ENCODE measurements at regions not wholly inside any gene's neighbourhood (a gene's known extent, or its start where the extent isn't known, plus 50 kb on each side); places are given as distances from the start of the nearest gene placed in this dataset.
"Not testable (repeated sequence)": the region's sequence is repeated elsewhere in the genome, so short reads cannot be mapped to it uniquely, and the experiment has no call there.

DNA sequence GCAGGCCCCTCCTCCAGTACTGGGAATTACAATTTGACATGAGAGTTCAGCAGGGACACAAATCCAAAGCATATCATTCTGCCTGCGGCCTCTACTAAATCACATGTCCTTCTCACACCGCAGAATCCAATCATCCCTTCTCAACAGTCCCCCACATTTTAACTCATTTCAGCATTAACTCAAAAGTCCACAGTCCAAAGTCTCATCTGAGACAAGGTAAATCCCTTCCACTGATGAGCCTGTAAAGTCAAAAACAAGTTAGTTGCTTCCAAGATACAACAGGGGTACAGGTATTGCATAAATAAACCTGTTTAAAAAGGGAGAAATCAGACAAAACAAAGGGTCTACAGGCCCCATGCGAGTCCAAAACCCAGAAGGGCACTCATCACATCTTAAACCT is 64.0 kb downstream of the EBNA1BP2 start:
- DNase-seq = no peak

DNA sequence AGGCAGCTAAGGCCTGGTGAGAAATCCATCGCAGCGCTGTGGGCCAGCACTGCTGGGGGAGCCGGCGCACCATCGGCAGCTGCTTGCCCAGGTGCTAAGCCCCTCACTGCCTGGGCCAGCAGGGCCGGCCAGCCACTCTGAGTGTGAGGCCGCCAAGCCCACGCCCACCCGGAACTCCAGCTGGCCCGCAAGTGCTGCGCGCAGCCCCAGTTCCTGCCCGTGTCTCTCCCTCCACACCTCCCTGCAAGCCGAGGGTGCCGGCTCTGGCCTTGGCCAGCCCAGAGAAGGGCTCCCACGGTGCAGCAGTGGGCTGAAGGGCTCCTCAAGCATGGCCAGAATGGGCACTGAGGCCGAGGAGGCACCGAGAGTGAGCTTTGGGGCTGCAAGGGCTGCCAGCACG is 64.4 kb downstream of the EBNA1BP2 start:
- no peak for DNase-seq

- DNase-seq = no peak
These were observed 67.9 kb downstream of the EBNA1BP2 start for GRCh38 chr1:43104027-43104763.

- DNase-seq = no peak
These were observed 71.0 kb downstream of the EBNA1BP2 start for GRCh38 chr1:43101061-43101460.

- no peak for DNase-seq
These were observed 73.9 kb downstream of the EBNA1BP2 start for GRCh38 chr1:43098200-43098599.

DNA sequence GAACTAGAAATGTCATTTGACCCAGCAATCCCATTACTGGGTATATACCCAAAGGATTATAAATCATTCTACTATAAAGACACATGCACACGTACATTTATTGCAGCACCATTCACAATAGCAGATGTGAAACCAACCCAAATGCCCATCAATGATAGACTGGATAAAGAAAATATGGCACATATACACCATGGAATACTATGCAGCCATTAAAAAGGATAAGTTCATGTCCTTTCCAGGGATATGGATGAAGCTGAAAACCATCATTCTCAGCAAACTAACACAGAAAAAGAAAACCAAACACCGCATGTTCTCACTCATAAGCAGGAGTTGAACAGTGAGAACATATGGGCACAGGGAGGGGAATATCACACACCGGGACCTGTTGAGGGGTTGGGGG is 75.6 kb downstream of the EBNA1BP2 start:
- DNase-seq = not testable (repeated sequence)

GRCh38 chr1:43090812-43091211 is 81.3 kb downstream of the EBNA1BP2 start:
- DNase-seq = not testable (repeated sequence)

- not testable (repeated sequence) for DNase-seq
These were observed 81.9 kb downstream of the EBNA1BP2 start for GRCh38 chr1:43090157-43090556.

DNA sequence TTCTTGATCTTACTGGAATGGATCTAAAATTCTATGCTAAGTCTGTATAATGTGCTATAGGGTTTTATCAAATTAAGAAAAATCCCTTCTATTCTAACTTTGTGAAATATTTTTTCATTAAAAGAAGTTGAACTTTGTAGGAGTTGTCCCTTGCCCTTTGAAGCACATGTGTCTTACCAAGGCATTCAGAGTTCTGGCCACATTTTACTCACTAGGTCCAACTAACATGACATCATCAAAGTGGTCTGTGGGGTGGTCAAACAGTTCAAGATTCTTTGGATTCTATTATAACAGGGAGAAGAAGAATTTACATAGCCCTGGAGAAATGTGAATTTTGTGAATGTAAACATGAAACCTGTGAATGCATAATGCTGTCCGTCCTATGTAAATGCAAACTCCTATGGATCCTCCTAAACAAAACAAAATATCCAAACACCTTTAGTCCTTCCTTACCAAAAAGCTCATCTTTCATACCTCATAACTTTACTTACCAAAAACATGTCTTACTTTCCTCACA is 88.7 kb downstream of the EBNA1BP2 start:
- DNase-seq = no peak

DNA sequence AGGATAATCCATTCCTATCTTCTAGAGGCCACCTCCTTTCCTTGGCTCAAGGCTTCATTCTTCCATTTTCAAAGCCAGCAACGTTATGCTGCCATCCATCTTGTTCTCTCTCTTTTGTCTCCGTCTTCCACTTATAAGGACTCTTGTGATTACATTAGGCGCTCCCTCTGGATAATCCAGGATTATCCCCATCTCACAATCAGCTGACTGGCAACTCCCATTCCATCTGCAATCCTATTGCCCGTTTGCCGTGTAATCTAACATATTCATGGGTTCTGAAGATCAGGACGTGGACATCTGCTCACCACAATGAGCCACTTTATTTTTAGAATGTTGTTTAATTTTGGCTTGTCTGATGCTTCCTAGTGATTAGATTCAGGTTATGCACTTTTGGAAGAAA is 89.3 kb downstream of the EBNA1BP2 start:
- no peak for DNase-seq

DNA sequence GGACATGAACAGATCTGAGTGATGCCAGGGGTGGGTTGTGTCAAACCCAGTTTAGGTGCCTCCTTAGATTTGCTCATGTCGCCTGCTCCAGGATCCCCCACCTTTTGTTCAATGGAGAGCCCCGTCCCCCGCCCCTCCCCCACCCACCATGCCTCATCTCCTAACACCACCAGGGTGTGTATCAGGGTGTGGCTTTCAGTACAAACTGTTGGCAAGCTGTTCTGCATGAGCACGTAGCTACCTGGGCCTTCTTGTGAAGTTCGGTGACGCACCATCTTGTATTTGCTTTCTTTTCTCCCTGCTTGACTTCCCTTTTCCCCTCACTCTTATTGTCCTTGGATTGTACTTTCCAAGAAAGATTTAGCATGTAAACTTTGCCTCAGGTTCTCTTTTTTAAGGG is 94.8 kb downstream of the EBNA1BP2 start:
- no peak for DNase-seq

GRCh38 chr1:43074709-43075108 is 97.4 kb downstream of the EBNA1BP2 start:
- no peak for DNase-seq

DNA sequence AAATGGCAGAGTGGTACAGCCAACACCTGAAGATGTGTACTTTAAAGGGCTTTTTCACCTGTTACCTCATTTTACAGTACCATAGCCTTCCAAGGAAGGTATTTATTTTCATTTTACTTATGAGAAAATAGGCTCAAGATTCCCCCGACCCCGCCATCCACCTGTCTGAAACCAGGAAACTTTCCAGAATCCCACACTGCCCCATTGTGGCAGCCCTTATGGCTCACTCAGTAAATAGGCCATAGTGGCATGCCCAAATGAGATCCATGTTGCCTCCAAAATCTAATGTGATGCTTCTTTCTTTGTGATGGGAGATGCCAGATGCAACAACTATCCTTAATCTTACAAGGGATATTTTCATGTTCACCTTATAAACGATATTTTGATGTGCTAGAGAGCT is 97.8 kb downstream of the EBNA1BP2 start:
- DNase-seq = no peak

GRCh38 chr1:43073490-43074230 is 98.4 kb downstream of the EBNA1BP2 start:
- peak; percentile 75 to 81 for DNase-seq

DNA sequence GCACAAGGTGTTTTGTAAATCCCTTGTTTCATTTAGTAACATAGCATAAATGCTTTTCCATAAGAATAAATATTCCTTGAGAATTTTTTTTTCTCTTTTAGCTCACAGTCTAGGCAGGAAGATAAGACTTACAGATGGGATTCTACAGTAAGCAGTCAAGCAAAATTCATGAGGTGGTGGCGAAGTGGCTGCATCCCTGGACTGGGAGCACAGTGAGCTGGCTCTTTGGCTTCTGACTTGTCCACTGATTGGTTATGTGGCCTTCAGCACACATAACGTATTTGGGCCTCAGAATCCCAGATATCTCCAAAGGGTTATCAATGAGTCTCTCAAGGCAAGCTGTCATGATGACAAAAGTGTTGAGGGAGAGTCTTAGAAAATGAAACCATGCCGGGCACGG is 99.8 kb downstream of the EBNA1BP2 start:
- DNase-seq = no peak

DNA sequence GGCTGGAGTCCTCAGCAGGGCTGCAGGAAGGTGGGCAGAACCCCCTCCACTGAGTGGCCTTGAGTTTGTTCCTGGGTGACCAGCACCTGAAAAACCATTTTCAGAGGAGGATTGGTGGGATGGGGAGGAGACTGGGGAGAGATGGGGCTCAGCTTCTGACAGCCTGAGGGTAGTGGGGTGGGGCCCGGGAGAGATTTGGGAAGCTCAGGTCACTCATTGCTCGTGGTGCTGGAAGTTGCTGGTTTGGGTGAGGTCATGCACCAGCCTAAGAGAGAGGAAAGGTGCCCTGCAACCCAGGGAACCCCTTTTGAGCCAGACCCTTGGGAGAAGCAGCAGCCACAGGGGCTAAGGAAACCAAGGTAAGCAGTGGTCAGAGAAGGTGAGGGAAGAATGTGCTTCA is 100.8 kb downstream of the EBNA1BP2 start:
- no peak for DNase-seq

GRCh38 chr1:43069461-43070050 is 102.5 kb downstream of the EBNA1BP2 start:
- DNase-seq = no peak

DNA sequence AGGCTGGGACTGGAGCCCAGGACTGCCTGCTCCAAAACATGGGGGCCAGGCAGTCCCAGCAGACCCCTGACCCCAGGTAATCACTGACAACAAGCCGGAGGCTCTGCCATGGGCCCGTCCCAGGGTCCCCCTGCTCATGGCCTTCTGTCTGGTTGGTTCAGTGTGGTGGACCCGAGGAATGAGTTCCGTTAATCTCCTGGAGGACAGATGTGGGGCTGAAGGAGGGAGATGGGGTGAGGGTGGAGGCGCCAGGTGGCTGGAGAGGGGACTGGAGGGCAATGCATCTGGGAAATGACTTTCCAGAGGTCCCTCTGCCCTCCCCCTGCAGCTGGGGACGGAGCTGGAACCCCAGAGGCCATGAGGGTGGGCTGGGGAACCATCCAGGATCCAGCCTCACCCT is 103.2 kb downstream of the EBNA1BP2 start:
- DNase-seq = no peak

DNA sequence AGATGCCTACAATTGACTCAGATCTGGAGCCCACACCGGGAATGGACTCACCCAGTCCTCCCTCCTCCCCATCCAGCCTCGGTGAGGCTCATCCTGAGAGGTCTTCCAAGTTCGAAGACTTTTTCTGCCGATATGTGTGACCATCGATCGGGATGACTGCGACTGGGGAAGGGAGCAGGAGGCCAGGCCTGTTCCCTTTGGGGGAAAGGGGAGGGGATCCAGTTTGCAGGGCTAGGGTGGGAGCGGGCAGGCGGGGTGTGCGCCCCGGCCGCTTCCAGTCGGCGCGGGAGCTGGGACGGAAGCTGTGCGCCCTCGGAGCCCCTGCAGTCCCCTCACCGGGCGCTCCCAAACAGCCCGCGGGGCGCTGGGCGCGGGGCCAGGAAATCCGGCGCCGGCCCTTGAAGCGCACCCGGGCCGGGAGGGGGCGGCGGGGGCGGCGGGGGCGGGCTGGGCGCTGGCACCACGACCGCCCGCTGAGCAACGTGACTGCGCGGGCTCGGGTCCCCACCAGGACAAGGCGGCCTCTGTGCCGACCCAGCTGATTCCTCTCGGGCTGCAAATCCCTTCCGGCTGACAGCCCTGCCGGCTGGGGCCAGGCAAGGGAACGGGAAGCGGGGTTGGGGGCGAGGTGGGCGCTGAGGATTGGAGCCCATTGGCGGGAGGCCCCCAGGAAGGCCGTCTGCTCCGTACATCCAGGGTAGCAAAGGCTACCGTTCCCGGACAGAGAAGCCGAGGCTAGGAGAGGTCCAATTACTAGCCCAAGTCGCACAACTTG is 103.9 kb downstream of the EBNA1BP2 start:
- peak; percentile 4 to 33 for DNase-seq

- no peak for DNase-seq
These were observed 104.8 kb downstream of the EBNA1BP2 start for GRCh38 chr1:43067233-43067745.

GRCh38 chr1:43066578-43066977 is 105.5 kb downstream of the EBNA1BP2 start:
- no peak for DNase-seq

GRCh38 chr1:43065616-43066399 is 106.3 kb downstream of the EBNA1BP2 start:
- DNase-seq = no peak

Data from CD4-positive, alpha-beta T cell treated with Interferon alpha-2 for 1 hour (primary cell).